GM12873 (cell line): ENCODE measurements at regions not wholly inside any gene's neighbourhood (a gene's known extent, or its start where the extent isn't known, plus 50 kb on each side); places are given as distances from the start of the nearest gene placed in this dataset.

Experiments
- CTCF ChIP-seq: IDR thresholded peaks from 2 replicates; pipeline ENCODE4 v1.5.1; 2012; ENCODE audit warnings: low read depth, mild to moderate bottlenecking, moderate library complexity, low read length, control low read depth; ENCODE audit not compliant: insufficient read depth; ENCODE audit errors: missing control alignments

- TF ChIP-seq CTCF = no peak
Observed at GRCh38 chr4:11640584-11640983, 211.9 kb upstream of the HS3ST1 start.

- TF ChIP-seq CTCF = no peak
Observed at GRCh38 chr4:11636551-11636950, 207.9 kb upstream of the HS3ST1 start.

GRCh38 chr4:11636031-11636430 is 207.3 kb upstream of the HS3ST1 start:
- TF ChIP-seq CTCF = no peak

- TF ChIP-seq CTCF = no peak
Observed at GRCh38 chr4:11635342-11635741, 206.6 kb upstream of the HS3ST1 start.

GRCh38 chr4:11634283-11634682 is 205.6 kb upstream of the HS3ST1 start:
- TF ChIP-seq CTCF = no peak

- no peak for TF ChIP-seq CTCF
Observed at GRCh38 chr4:11633430-11633829, 204.7 kb upstream of the HS3ST1 start.

- TF ChIP-seq CTCF = no peak
Observed at GRCh38 chr4:11632483-11632882, 203.8 kb upstream of the HS3ST1 start.
